ENCODE measurements at regions not wholly inside any gene's neighbourhood (a gene's known extent, or its start where the extent isn't known, plus 50 kb on each side); places are given as distances from the start of the nearest gene placed in this dataset.

DNA sequence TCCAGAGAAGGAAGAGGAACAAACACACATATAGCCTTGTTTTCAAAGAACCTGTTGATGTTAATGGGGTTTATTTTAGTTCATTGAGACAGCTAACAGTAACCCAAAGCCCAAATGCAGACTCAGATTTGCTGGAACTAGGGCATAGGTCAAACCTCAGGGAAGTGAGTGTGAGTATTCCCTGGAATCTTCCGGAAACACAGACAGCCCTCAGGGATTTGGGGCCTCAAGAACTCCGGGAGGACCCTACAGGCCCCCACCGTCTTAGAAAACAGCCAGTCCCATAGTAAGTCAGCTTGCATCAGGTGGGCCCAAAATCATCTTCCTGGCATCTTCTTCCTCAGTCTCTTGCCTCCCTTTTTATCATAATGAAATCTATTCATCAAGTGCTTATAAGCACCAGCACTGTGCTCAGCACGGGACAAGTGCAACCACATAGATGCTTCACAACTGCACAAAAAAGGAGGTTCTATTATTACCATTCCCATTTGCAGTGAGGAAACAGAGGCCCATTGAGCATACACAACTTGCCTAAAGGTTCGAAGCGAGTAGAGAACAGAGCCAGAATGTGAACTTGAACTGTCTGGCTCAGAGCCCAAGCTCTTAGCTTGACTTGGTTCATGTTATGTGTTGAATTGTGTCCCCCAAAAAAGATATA is 50.2 kb upstream of the BCL11A start:
- no peak for DNase-seq (ENCODE audit: low read depth)

DNA sequence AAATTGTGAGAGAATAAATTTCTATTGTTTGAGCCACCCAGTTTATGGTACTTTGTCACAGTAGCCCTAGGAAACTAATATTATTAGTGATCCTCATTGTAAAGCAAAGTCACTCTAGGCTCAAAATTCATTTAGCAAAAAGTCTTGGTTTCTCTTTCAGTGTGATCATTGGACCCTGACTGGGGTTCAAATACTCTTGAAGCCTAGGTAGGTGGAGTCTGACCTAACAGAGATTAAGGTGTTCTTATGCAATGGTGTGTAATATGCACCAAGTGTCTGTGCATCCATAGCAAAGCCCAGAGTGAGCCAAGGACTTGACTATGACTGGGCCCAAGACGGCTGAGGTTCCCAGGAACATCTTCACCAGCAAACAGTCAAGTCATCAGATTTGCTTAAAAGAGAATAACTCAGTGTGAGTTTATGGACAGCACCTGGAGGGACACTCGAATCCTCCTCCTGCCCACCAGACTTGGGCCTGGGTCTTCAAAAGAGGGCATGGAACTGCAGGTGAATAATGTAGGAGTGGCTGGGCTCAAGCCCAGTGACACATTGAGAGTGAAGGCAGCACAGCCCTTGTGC is 51.1 kb upstream of the BCL11A start:
- DNase-seq (ENCODE audit: low read depth), result no peak

DNA sequence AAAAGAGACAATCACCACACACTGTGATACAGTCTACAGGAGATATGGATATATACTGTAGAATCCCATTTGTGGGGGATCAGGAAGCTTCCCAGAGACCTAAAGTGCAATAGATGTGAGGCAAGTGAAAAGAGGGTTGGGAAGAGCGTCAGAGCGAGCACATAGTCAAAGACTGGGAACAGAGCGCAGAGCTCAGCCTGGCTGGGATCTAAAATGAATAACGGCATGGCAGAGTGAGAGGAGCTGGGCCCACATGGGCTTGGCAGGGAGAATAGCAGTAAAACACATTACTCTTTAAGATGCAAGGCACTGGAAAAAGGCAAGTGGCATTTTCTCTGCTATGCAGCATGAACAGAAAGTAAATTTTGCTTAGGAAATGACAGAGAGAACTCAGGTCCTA is 52.4 kb upstream of the BCL11A start:
- no peak for DNase-seq (ENCODE audit: low read depth)

GRCh38 chr2:60608679-60609078 is 55.2 kb upstream of the BCL11A start:
- DNase-seq (ENCODE audit: low read depth), result no peak

DNA sequence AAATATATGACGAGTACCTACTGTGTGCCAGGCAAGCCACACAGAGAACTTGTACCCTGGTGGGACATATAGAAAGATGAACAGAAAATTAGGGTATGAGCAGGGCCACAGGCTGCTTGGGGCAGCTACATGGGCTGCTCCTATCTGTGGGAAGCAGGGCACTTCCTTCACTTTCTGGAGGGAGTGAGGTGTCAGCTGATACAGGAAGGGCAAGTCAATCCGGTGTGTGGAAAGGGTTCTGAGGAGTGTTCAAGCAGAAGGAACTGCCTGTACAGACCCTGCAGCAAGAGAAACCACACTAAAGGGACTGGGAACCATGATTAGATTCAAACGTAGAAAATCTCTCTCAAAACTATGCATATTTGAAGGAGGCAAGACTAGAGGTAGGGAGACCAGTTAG is 58.6 kb upstream of the BCL11A start:
- DNase-seq (ENCODE audit: low read depth), result no peak

DNA sequence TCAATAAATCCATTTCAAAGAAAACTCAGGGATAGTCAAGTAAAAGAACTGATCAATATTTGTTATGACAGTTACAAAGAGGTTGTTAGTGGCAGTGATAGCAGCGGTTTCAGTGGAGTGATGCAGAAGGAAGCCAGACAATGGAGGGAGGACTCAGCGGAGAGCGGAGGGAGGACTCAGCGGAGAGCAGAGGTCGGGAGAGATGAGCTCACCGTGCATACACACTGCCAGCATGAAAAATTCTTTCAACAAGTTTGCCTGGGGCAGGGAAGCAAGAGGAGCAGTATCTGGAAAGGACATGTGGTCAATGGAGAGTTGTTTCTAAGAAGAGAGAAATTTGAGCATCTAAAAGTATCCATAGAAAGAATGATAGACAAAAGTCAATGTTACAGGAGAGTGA is 60.9 kb upstream of the BCL11A start:
- DNase-seq (ENCODE audit: low read depth), result no peak

DNA sequence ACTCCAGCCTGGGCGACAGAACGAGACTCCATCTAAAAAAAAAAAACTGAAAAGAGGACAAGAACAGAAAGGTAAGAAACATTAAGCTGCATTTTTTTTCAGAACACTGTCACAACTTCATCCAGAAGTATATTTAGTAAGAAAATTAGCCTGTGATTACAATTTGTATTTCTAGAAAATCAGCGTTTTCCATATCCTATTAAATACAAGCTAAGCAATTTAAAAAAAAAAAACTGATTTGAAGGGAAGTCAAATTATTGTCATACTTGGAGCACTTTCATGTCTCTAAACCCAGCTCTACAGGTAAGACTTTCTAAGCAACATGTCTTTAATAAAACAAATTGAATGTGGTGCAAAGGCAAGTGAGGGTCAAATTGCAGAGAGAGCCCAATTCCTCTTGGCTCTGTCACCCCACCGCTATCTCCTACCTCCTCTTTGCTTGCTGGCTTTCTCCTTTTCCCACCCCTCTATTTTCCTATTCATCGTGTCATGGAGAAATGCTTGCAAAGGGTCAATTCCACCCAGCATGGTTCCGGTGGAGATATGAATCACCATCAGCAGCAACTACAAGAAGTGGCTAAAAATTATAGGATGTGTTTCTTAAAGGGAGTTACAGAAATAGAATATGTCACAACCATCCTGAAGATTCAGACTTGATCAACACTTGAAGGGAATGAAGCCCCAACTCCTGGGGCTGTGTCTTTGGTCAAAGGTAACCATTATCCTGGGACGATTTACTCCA is 68.4 kb upstream of the BCL11A start:
- DNase-seq (ENCODE audit: low read depth), result no peak

DNA sequence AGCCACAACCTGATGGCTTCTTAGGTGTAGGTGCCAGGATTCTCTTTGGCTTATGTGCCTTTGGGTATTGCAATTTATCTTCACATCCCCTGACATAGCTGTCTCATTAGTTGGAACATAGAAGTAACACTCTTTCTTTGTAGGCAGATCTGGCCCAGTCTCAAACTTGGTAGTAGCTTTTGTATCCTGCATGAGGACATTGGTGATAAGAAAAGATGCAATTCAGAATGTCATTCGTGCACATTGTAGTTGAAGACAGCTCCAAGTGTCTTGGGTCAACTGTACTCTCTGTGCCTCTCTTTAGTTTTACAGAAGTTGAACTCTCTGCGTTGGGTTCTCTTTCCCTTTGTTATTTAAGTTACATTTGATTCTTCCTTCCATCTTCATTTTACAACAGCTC is 69.6 kb upstream of the BCL11A start:
- no peak for DNase-seq (ENCODE audit: low read depth)

DNA sequence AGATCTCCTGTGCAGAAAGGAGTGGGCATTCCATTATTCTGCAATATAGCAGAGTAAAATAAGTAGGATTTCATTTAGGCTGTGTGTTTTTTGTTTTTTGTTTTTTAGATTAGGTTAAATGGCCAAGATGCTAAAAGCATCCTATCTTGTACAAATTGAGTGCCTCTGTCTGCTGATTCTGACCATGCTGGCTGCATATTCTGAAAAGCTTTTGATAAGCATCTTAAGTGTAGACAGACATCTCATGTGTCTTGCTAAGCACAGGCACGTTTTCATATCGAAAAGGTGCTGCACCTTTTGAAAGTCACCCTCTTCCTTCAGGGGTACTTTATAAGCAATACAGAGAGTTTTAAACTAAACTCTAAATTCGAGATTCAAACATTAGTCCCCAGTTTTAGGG is 74.0 kb upstream of the BCL11A start:
- DNase-seq (ENCODE audit: low read depth), result no peak

DNA sequence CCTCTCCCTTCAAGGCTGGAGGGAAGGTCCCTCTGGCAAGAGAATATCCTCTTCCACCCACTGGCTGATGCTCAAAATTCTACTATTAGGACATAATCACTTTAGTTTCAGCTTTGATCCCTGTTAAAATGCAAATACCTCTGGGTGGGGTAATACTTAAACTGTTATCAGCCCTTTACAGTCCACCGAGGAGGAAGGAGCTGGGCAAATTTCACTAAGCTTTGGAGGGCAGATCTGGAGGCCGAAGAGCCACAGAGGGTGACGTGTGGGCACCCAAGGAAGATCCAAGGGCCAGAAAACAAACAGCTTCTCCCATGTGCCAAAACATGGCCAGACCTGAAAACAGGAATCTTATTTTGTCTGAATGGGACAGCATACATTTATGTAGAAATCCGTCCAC is 74.6 kb upstream of the BCL11A start:
- no peak for DNase-seq (ENCODE audit: low read depth)

GRCh38 chr2:60628615-60629304 is 75.3 kb upstream of the BCL11A start:
- no peak for DNase-seq (ENCODE audit: low read depth)

- no peak for DNase-seq (ENCODE audit: low read depth)
Observed at GRCh38 chr2:60629305-60629662, 75.8 kb upstream of the BCL11A start.

GRCh38 chr2:60629801-60630385 is 76.4 kb upstream of the BCL11A start:
- no peak for DNase-seq (ENCODE audit: low read depth)

DNA sequence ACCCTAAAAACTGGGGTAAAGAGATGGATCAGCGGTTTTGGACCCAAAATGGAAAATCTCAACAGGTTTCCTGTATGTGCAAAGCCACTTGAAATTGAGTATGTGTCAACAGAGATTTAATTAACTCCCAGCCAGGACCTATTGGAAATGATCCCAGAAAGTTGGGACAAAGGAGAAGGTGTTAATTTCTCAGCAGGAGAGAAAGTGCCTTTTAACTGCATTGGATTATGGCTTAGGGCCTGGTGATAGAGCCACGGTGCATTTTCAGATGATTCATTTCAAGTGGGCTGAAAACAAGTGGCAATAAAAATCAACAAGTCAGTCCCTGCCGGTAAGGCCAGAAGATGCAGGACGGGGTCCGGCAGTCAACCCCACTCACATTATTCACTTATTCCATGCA is 80.2 kb upstream of the BCL11A start:
- DNase-seq (ENCODE audit: low read depth), result no peak

- DNase-seq (ENCODE audit: low read depth), result peak; percentile 14
Observed at GRCh38 chr2:60634438-60634837, 81.0 kb upstream of the BCL11A start.

DNA sequence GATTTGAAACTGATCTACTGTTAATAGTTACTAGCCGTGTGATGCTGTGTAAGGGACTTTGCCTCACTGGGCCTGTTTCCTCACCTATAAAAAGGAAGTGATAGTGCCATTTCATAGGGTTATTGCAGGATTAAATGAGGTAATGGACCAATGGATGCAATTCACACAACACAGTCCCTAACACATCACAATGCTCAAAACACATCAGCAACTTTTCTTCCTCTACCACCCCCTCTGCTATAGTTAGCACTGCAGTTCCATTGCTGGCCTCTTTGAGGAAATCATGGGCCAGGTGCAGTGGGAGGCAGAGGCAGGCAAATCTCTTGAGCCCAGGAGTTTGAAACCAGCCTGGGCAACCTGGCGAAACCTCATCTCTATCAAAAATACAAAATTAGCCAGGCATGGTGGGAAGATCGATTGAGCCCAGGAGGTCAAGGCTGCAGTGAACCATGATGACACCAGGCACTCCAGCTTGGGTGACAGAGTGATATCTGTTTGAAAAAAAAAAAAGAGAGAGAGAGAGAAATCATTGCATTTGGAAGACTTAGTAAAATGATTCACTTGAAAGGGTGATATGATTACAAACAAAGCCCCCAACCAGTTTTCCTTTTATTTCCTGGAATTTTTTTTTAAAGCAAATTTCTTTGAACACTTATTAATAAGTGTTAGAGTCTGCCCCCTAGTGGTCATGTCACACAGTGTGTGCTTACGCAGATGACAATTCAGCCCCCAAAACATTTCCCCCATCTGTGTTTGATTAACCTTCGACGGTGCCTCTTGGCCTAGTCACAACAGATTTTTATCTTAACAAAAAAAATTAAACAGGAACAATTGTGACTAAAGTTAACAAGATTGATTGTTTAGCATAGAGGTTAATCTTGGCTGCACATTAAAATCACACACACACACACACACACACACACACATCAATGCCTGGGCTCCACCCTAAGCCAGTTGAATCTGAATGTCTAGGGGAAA is 88.6 kb upstream of the BCL11A start:
- DNase-seq (ENCODE audit: low read depth), result peak; percentile 34

DNA sequence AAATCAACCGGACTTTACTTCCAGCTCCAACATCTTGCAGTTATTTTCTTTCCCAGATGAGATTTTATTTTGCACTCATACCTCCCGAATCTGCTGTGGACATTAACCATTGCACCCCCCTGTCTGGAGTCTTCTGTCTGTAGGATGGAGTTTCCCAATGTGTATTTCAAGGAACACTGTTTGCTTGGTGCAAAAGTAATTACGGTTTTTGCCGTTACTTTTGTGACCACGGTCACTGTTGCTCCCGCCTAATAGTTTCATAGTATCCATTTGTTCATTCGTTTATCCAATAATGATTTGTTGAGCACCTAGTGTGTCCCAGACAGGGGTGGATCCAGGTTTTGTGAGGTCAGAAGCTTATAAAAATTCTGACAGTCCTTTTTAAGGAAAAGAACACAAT is 90.3 kb upstream of the BCL11A start:
- DNase-seq (ENCODE audit: low read depth), result no peak

DNA sequence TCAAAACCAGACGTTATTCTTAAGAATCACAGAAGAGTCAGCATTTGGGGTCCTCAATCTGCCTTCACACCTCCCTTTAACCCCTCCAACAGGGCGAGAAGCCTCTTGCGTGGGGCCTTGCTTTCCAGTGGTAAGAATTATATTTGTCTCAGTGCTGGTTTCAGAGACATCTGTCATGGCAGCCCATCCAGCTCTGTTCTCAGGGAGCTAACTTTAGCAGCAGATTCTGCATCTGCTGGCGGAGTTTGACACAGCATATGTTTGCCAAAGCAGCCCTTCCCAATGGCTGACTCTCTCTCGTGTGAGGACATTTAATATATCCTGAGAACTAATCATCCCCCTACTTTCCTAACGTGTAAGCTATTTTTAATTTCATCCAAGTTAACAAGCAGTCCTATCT is 91.5 kb upstream of the BCL11A start:
- DNase-seq (ENCODE audit: low read depth), result no peak

DNA sequence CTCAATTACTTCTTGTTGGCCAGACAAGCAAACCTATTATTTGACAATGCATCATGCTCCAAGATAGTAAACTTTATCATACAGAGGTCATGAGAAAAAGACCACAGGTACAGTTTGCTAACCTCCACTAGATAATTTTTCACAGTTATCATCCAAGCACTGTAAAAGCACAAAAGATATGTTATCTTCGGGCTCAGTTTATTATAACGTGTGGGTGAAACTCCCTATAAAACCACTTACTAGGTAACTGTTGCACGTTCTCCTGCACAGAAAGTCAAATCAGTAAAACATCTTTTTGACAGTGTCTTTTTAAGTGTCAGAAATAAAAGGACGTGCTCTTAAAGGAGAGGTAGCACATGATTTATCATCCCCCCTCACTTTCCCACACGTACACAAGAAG is 94.7 kb upstream of the BCL11A start:
- no peak for DNase-seq (ENCODE audit: low read depth)

- no peak for DNase-seq (ENCODE audit: low read depth)
Observed at GRCh38 chr2:60649721-60650120, 96.3 kb upstream of the BCL11A start.

GRCh38 chr2:60652832-60653340 is 99.4 kb upstream of the BCL11A start:
- no peak for DNase-seq (ENCODE audit: low read depth)
